Neutrophil (primary cell): ENCODE measurements at regions not wholly inside any gene's neighbourhood (a gene's known extent, or its start where the extent isn't known, plus 50 kb on each side); places are given as distances from the start of the nearest gene placed in this dataset.

Experiments used
- H3K27ac ChIP-seq: fragments of 200-600 bp; sonication (generic); 2 replicates; pipeline ENCODE4 v1.5.1; 2016; ENCODE audit warnings: mild to moderate bottlenecking, moderate library complexity
- H3K27me3 ChIP-seq: fragments of 200-600 bp; sonication (generic); 2 replicates; pipeline ENCODE4 v1.6.0; 2016; ENCODE audit warnings: mild to moderate bottlenecking
- H3K36me3 ChIP-seq: fragments of 200-600 bp; sonication (generic); 2 replicates; pipeline ENCODE4 v1.5.1; 2017
- H3K4me1 ChIP-seq, 2 experiments: fragments of 200-600 bp in 1 of 2; sonication (generic) in 1 of 2; 1 replicate in 1 of 2; 2 replicates in 1 of 2; pipeline versions ENCODE4 v1.5.1 to v1.6.1; 2013 to 2016; ENCODE audit warnings: low read depth in 1 of 2, low read length in 1 of 2, mild to moderate bottlenecking in 1 of 2, moderate library complexity in 1 of 2; ENCODE audit not compliant: control insufficient read depth in 1 of 2, insufficient read depth in 1 of 2
- H3K4me3 ChIP-seq, 2 experiments: fragments of 200-600 bp in 1 of 2; sonication (generic) in 1 of 2; 1 replicate in 1 of 2; 2 replicates in 1 of 2; pipeline ENCODE4 v1.5.1; 2013 to 2016; ENCODE audit warnings: low read depth in 1 of 2, low read length in 1 of 2, mild to moderate bottlenecking in 1 of 2, moderate library complexity in 1 of 2
- H3K9me3 ChIP-seq: fragments of 200-600 bp; sonication (generic); 2 replicates; pipeline ENCODE4 v1.5.1; 2016
- TF ChIP-seq, protein P1 (sequence below): fragments of 200-600 bp; sonication (generic); IDR thresholded peaks from 2 replicates; pipeline ENCODE4 v1.5.1; 2016; ENCODE audit warnings: antibody characterized with exemption

DNA sequence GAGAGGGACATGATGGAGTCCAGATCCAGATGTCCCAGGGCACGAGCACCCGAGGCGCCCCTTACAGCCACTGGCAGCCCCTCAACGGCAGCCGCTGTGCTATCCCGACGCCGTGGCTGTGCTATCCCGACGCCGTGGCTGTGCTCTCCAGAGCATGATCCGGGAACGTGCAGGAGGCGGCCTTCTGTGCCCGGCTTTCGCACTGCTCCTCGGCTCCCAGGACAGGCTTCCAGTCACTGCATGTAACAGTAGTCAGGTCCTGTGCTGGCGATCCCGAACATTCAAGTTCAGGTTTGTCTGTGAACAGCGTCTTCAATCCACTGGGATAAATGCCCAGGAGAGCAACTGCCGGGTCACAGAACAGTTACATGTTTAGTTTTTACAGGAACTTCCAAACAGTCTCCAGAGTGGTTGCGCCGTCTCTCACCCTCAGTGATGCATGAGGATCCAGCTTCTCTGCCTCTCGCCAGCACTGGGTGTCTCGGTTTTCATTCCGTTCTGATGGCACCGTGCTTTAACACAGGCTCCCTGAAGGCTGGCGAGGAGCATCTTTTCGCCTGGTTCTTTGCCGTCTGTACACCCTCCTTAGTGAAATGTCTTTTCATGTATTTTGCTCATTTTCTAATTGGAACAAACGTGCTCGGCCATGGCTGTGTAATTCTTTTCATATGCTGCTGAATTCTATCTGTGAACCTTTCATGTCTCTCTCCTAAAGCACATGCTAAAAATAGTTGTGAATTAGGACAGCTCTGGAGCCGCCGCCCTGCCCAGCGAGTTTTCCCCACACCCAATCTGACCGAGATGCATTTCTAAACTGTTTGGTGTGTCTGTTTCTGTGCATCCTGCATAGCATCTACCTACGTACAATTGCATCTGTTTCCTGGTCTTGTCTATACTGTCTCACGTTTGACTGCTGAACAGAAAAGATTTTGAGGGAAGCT is 72.6 kb upstream of the METRNL start:
- TF ChIP-seq, protein P1, sequence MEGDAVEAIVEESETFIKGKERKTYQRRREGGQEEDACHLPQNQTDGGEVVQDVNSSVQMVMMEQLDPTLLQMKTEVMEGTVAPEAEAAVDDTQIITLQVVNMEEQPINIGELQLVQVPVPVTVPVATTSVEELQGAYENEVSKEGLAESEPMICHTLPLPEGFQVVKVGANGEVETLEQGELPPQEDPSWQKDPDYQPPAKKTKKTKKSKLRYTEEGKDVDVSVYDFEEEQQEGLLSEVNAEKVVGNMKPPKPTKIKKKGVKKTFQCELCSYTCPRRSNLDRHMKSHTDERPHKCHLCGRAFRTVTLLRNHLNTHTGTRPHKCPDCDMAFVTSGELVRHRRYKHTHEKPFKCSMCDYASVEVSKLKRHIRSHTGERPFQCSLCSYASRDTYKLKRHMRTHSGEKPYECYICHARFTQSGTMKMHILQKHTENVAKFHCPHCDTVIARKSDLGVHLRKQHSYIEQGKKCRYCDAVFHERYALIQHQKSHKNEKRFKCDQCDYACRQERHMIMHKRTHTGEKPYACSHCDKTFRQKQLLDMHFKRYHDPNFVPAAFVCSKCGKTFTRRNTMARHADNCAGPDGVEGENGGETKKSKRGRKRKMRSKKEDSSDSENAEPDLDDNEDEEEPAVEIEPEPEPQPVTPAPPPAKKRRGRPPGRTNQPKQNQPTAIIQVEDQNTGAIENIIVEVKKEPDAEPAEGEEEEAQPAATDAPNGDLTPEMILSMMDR = no peak
- no peak overlapping the region for H3K4me3 ChIP-seq
- no peak overlapping the region for H3K27ac ChIP-seq
- no peaks in the 10 kb centered on the region for H3K4me1 ChIP-seq
- no peaks in the 10 kb centered on the region for H3K9me3 ChIP-seq
- no peaks in the 10 kb centered on the region for H3K27me3 ChIP-seq
- H3K36me3 ChIP-seq = peaks cover 44% of the 10 kb centered on the region

DNA sequence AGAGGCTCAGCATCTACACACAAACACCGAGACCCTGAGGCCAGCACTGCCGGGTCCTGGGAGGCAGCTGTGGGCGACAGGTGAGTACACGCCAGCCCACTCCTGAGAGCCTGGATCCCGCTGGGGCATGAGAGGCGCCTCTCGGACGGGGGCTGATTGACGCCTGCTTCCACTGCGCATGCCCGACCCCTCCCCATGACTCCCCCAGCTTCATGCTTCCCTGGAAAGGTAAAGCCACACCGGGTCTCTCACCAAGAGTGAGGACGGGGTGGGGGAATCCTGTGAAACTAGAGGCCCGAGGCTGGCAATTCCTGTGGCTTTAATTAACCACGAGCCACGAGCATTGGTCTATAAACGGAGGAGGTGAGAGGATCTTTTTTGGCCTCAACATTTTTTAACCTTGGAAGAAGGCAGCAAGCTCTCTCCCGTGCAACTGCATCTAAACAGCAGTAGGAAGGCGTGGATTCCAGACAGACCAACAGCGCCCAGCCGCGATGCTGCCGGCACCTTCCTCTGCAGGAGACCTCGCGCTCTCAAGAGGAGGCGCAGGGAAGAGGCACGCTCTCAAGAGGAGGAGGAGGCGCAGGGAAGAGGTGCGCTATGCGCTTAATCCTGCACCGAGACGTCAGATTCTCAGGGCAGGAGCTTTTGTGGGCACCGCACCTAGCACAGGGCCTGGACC is 71.8 kb upstream of the METRNL start:
- TF ChIP-seq, protein P1 = no peak
- Histone ChIP-seq H3K36me3 (peaks cover 43% of the 10 kb centered on the region), H3K27me3 (no peaks in the 10 kb centered on the region), H3K27ac (no peak overlapping the region), H3K9me3 (no peaks in the 10 kb centered on the region), H3K4me1 (no peaks in the 10 kb centered on the region), H3K4me3 (no peak overlapping the region)

DNA sequence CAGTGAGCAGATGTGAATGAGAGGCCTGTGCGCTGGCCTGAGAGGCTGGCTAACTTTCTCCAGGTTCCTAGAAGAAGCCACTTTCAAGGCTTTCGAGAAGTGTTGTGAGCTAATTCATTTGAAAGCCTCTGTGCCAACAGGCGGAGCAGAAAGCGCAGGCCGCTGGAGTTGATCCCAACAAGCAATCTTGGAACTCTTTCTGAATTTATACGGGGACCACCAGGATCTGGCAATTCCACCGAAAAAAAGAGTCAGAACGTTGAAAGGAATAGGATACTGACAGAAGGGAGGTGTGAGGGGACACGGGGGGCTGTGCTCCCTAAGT is 71.3 kb upstream of the METRNL start:
- Histone ChIP-seq H3K9me3 (no peaks in the 10 kb centered on the region), H3K27ac (no peak overlapping the region), H3K36me3 (peaks cover 43% of the 10 kb centered on the region), H3K4me3 (no peak overlapping the region), H3K4me1 (no peaks in the 10 kb centered on the region), H3K27me3 (no peaks in the 10 kb centered on the region)
- TF ChIP-seq, protein P1 = no peak

DNA sequence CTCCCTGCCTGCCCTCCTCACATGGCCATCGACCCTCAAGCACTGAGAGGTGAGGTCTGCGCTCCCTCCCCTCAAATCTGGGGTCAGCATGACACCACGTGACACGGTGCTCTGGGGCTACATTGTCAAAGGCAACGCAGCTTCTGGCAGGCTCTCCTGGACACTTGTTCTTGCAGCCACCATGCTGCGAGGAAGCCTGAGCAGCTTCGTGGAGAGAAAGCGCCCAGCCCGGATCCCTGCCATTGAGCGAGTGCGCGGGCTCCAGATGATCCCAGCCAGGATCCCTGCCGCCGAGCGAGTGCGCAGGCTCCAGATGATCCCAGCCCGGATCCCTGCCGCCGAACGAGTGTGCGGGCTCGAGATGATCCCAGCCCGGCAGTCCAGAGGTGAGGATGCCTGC is 70.9 kb upstream of the METRNL start:
- no peak overlapping the region for H3K4me3 ChIP-seq
- no peaks in the 10 kb centered on the region for H3K4me1 ChIP-seq
- TF ChIP-seq, protein P1 = no peak
- H3K9me3 ChIP-seq = no peaks in the 10 kb centered on the region
- H3K36me3 ChIP-seq = peaks cover 46% of the 10 kb centered on the region
- H3K27ac ChIP-seq = no peak overlapping the region
- H3K27me3 ChIP-seq = no peaks in the 10 kb centered on the region

DNA sequence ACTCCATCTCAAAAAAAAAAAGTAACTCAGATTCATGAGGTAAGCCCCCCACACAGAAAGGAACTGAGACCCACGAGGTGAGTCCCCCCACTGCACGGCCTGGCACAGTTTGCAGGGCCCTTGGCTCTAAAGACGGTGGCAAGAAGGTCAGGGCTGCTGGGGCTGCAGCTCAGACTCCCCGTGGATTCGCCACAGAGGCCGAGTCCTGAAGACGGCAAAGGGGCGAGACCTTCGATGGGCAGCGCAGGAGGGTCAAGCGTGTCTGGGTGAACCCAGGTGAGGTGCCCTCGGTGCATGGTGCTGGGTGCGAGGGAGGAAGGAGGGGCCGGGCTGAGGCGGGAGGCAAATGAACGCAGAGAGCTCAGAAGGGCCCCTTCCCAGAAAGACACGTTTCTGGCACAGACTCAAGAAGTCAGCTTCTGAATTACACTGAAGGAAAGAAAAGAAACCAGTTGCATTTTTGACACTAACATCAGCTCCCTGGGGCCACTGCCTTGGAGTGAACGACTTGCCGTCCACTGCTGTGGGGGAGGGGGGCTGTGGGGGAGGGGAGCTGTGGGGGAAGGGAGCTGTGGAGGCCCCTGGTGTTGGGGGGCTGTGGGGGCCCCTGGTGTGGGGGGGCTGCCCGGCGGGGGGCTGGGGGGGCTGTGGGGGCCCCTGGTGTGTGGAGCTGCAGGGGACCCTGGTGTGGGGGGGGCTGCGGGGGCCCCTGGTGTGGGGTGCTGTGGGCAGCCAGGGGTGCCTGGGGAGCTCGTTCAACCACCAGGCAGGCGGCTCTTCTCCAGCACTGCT is 69.8 kb upstream of the METRNL start:
- no peaks in the 10 kb centered on the region for H3K4me1 ChIP-seq
- TF ChIP-seq, protein P1 = no peak

More for the DNA sequence above, 69.8 kb upstream of the METRNL start:
- Histone ChIP-seq H3K4me3 (no peak overlapping the region), H3K27me3 (no peaks in the 10 kb centered on the region), H3K27ac (no peak overlapping the region), H3K9me3 (no peaks in the 10 kb centered on the region), H3K36me3 (peaks cover 48% of the 10 kb centered on the region)
